GM19351 (cell line): ENCODE measurements at regions not wholly inside any gene's neighbourhood (a gene's known extent, or its start where the extent isn't known, plus 50 kb on each side); places are given as distances from the start of the nearest gene placed in this dataset.
"Not testable (repeated sequence)": the region's sequence is repeated elsewhere in the genome, so short reads cannot be mapped to it uniquely, and the experiment has no call there.

Source experiments
- ATAC-seq: cut with Tn5 transposase; IDR thresholded peaks from one replicate; pipeline ENCODE4 v1.9.1; 2021; ENCODE audit warnings: mild to moderate bottlenecking, moderate library complexity; ENCODE audit not compliant: unreplicated experiment

GRCh38 chr1:144516172-144516571, 54.7 kb upstream of the NBPF15 start:
- not testable (repeated sequence) for ATAC-seq

- ATAC-seq: not testable (repeated sequence)
Observed at GRCh38 chr1:144516906-144517305, 55.4 kb upstream of the NBPF15 start.

- ATAC-seq: not testable (repeated sequence)
Observed at GRCh38 chr1:144518439-144518838, 57.0 kb upstream of the NBPF15 start.

GRCh38 chr1:144519528-144520189, 58.2 kb upstream of the NBPF15 start:
- ATAC-seq: not testable (repeated sequence)

- ATAC-seq: peak; percentile 81
Observed at GRCh38 chr1:144523661-144524407, 62.4 kb upstream of the NBPF15 start.

GRCh38 chr1:144532156-144532607, 60.5 kb upstream of the PPIAL4F start:
- ATAC-seq: peak; percentile 69

GRCh38 chr1:144533480-144533879, 59.2 kb upstream of the PPIAL4F start:
- not testable (repeated sequence) for ATAC-seq

GRCh38 chr1:144534286-144534685, 58.4 kb upstream of the PPIAL4F start:
- ATAC-seq: not testable (repeated sequence)

- not testable (repeated sequence) for ATAC-seq
Observed at GRCh38 chr1:144536677-144537076, 56.0 kb upstream of the PPIAL4F start.

GRCh38 chr1:144537234-144537633, 55.5 kb upstream of the PPIAL4F start:
- ATAC-seq: not testable (repeated sequence)

- ATAC-seq: not testable (repeated sequence)
Observed at GRCh38 chr1:144538736-144539135, 54.0 kb upstream of the PPIAL4F start.

GRCh38 chr1:144539191-144539960, 53.3 kb upstream of the PPIAL4F start:
- not testable (repeated sequence) for ATAC-seq
